ENCODE measurements at regions not wholly inside any gene's neighbourhood (a gene's known extent, or its start where the extent isn't known, plus 50 kb on each side); places are given as distances from the start of the nearest gene placed in this dataset.

DNA sequence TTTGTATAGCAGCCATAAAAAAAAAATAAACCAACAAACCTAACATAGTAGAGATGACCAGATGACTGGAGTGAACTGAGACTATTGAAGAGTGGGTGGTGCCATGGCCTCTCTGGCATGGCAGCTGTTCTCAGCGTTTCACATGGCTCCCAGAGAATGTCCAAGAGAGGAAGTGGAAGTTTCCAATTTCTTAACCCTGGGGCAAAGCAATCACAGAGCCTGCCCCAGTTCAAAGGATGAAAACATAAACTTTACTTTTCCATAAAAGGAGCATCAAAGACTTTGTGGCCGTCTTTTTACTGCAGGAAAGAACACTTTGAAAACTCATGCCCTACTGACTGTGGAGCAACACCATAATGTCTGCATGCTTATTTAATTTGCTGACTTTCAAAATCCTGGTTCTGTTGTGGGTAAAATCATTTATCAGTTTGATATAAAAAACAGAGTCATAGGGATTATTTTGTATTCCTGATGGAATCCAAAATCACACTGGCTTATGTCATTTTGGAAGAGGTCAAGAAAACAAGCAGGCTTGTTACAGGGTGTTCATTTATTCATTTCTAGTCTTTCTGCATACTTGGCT, 165.4 kb downstream of the SLC35B3 start:
- Mint-ChIP-seq H3K36me3 (ENCODE audit: low read depth) (no peaks in the 10 kb centered on the region), H3K27me3 (peaks cover 9% of the 10 kb centered on the region), H3K4me1 (ENCODE audit: low read depth) (no peaks in the 10 kb centered on the region), H3K9me3 (peaks cover 5% of the 10 kb centered on the region), H3K4me3 (no peak overlapping the region), H3K27ac (no peak overlapping the region)
- ATAC-seq (ENCODE audit: poor library complexity), result no peak
- no peak for TF ChIP-seq CTCF (IDR thresholded peaks at IDR 0.05)
- Histone ChIP-seq H3K27ac (ENCODE audit: low read depth in 1 of 2, low read length in 2 of 2) (no peak overlapping the region), H3K27me3 (ENCODE audit: control insufficient read depth in 1 of 2, insufficient read depth in 2 of 2, low read length in 2 of 2) (peaks cover 0 to 2% of the 10 kb centered on the region in 2 experiments), H3K9me3 (ENCODE audit: control insufficient read depth in 1 of 2, insufficient read depth in 1 of 2, low read length in 2 of 2) (no peaks in the 10 kb centered on the region), H3K4me1 (ENCODE audit: insufficient read depth, low read length) (no peaks in the 10 kb centered on the region), H3K36me3 (ENCODE audit: insufficient read depth, low read length) (no peaks in the 10 kb centered on the region), H3K4me3 (ENCODE audit: low read length) (no peak overlapping the region)
- intact Hi-C loops (cut with DNase I, micrococcal nuclease), result no loop called here
- CTCF ChIA-PET, result no interaction called here
- POLR2A ChIA-PET, result no interaction called here
- no peak for DNase-seq

- CTCF ChIA-PET, result no interaction called here
- Histone ChIP-seq H3K4me3 (ENCODE audit: low read length) (no peak overlapping the region), H3K9me3 (ENCODE audit: control insufficient read depth in 1 of 2, insufficient read depth in 1 of 2, low read length in 2 of 2) (no peaks in the 10 kb centered on the region), H3K27me3 (ENCODE audit: control insufficient read depth in 1 of 2, insufficient read depth in 2 of 2, low read length in 2 of 2) (peaks cover 0 to 2% of the 10 kb centered on the region in 2 experiments), H3K27ac (ENCODE audit: low read depth in 1 of 2, low read length in 2 of 2) (no peak overlapping the region), H3K4me1 (ENCODE audit: insufficient read depth, low read length) (no peaks in the 10 kb centered on the region), H3K36me3 (ENCODE audit: insufficient read depth, low read length) (no peaks in the 10 kb centered on the region)
- intact Hi-C loops (cut with DNase I, micrococcal nuclease), result no loop called here
- Mint-ChIP-seq H3K36me3 (ENCODE audit: low read depth) (no peaks in the 10 kb centered on the region), H3K4me3 (no peak overlapping the region), H3K4me1 (ENCODE audit: low read depth) (no peaks in the 10 kb centered on the region), H3K27ac (no peak overlapping the region), H3K9me3 (peaks cover 5% of the 10 kb centered on the region), H3K27me3 (peaks cover 14% of the 10 kb centered on the region)
- ATAC-seq (ENCODE audit: poor library complexity) (no peak), DNase-seq (no peak)
- TF ChIP-seq CTCF (IDR thresholded peaks at IDR 0.05), result no peak
- POLR2A ChIA-PET, result no interaction called here
These were observed 166.3 kb downstream of the SLC35B3 start for GRCh38 chr6:8269094-8269493.

GRCh38 chr6:8268606-8269005, 166.3 kb upstream of the EEF1E1 start:
- POLR2A ChIA-PET, result no interaction called here

More at GRCh38 chr6:8268606-8269005, 166.3 kb upstream of the EEF1E1 start:
- Mint-ChIP-seq H3K27ac (no peak overlapping the region), H3K36me3 (ENCODE audit: low read depth) (no peaks in the 10 kb centered on the region), H3K4me3 (no peak overlapping the region), H3K27me3 (peaks cover 14% of the 10 kb centered on the region), H3K9me3 (peaks cover 5% of the 10 kb centered on the region), H3K4me1 (ENCODE audit: low read depth) (no peaks in the 10 kb centered on the region)
- Histone ChIP-seq H3K36me3 (ENCODE audit: insufficient read depth, low read length) (no peaks in the 10 kb centered on the region), H3K27ac (ENCODE audit: low read depth in 1 of 2, low read length in 2 of 2) (no peak overlapping the region), H3K27me3 (ENCODE audit: control insufficient read depth in 1 of 2, insufficient read depth in 2 of 2, low read length in 2 of 2) (peaks cover 0 to 2% of the 10 kb centered on the region in 2 experiments), H3K9me3 (ENCODE audit: control insufficient read depth in 1 of 2, insufficient read depth in 1 of 2, low read length in 2 of 2) (no peaks in the 10 kb centered on the region), H3K4me1 (ENCODE audit: insufficient read depth, low read length) (no peaks in the 10 kb centered on the region), H3K4me3 (ENCODE audit: low read length) (no peak overlapping the region)
- ATAC-seq (ENCODE audit: poor library complexity), result no peak
- CTCF ChIA-PET, result no interaction called here
- intact Hi-C loops (cut with DNase I, micrococcal nuclease), result no loop called here
- no peak for DNase-seq
- no peak for TF ChIP-seq CTCF (IDR thresholded peaks at IDR 0.05)

Data from CD4-positive, alpha-beta T cell (primary cell).